IMR-90 (cell line): ENCODE measurements at regions not wholly inside any gene's neighbourhood (a gene's known extent, or its start where the extent isn't known, plus 50 kb on each side); places are given as distances from the start of the nearest gene placed in this dataset.

Experiments used
- BHLHE40 ChIP-seq: fragments of 150-350 bp; IDR thresholded peaks from 2 replicates; pipeline ENCODE4 v1.6.1; 2016; ENCODE audit warnings: mild to moderate bottlenecking, low read depth, low read length
- CHD1 ChIP-seq: IDR thresholded peaks from 2 replicates; pipeline ENCODE4 v1.6.1; 2012; ENCODE audit warnings: low read depth, low read length, improper control_type of control experiment
- MAZ ChIP-seq: IDR thresholded peaks from 2 replicates; pipeline ENCODE4 v1.6.1; 2012; ENCODE audit warnings: low read depth, mild to moderate bottlenecking, low read length, improper control_type of control experiment, moderate library complexity, borderline replicate concordance
- TF ChIP-seq, protein P1 (sequence below): conservative IDR thresholded peaks from 2 replicates; pipeline ENCODE4 v1.5.1; 2012; ENCODE audit warnings: mild to moderate bottlenecking, low read depth, low read length, improper control_type of control experiment

DNA sequence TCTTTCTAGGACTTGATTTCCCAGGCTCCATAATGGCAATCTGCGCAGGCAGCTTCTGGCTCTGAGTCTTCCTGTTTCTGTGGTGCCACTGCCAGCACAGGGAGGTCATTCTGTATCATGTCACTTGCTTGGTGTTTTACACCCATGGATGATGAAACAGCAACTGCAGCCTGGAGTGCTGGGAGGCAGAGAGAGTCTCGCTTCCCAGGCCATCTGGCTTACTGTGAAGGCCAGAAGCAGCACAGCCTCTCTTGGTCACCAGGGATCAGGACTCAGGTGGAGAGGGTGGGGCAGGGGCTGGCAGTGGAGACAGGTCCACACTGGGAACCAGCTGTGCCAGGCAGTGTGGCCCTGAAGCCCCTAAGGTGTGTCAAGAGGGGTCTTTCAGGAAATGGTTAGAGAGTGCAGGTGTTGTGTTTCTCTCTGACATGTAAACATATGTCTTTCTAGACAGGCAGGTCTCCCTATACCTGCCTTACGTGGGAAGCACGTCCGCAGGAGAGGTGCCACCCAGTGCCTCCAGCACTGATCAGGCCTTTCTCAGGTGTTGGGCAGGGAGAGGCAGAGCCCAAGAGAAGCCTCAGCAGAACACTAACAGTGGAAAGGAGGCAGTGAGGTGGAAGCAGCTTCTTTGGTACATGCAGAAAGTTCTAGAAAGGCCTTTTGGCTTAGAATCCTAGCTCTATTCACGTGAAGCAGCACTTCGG, 71.4 kb downstream of the INSIG1 start:
- TF ChIP-seq BHLHE40: no peak
- TF ChIP-seq, protein P1, sequence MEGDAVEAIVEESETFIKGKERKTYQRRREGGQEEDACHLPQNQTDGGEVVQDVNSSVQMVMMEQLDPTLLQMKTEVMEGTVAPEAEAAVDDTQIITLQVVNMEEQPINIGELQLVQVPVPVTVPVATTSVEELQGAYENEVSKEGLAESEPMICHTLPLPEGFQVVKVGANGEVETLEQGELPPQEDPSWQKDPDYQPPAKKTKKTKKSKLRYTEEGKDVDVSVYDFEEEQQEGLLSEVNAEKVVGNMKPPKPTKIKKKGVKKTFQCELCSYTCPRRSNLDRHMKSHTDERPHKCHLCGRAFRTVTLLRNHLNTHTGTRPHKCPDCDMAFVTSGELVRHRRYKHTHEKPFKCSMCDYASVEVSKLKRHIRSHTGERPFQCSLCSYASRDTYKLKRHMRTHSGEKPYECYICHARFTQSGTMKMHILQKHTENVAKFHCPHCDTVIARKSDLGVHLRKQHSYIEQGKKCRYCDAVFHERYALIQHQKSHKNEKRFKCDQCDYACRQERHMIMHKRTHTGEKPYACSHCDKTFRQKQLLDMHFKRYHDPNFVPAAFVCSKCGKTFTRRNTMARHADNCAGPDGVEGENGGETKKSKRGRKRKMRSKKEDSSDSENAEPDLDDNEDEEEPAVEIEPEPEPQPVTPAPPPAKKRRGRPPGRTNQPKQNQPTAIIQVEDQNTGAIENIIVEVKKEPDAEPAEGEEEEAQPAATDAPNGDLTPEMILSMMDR: no peak
- TF ChIP-seq MAZ: no peak
- no peak for TF ChIP-seq CHD1
